Ovary (tissue), 3 donors: ENCODE measurements at regions not wholly inside any gene's neighbourhood (a gene's known extent, or its start where the extent isn't known, plus 50 kb on each side); places are given as distances from the start of the nearest gene placed in this dataset.

ENCODE experiments used
- EP300 ChIP-seq: sonication (generic); formaldehyde crosslinking; IDR thresholded peaks from one replicate; pipeline ENCODE4 v1.6.1; 2017; ENCODE audit warnings: antibody characterized with exemption
- POLR2A ChIP-seq: fragments of 450-650 bp; IDR thresholded peaks from one replicate; pipeline ENCODE4 v1.6.1; 2017; ENCODE audit warnings: antibody characterized with exemption, mild to moderate bottlenecking, moderate library complexity
- TF ChIP-seq, protein P1 (sequence below), 3 donors: fragments of 450-650 bp in 2 of 3; fragments of 200-600 bp in 1 of 3; IDR thresholded peaks; one replicate each; pipeline versions ENCODE4 v1.5.1 to v1.8.0; 2016 to 2022; ENCODE audit warnings: antibody characterized with exemption in 3 of 3, mild to moderate bottlenecking in 1 of 3
- donor health status: DM: no; HTN: no; CAD: no.

DNA sequence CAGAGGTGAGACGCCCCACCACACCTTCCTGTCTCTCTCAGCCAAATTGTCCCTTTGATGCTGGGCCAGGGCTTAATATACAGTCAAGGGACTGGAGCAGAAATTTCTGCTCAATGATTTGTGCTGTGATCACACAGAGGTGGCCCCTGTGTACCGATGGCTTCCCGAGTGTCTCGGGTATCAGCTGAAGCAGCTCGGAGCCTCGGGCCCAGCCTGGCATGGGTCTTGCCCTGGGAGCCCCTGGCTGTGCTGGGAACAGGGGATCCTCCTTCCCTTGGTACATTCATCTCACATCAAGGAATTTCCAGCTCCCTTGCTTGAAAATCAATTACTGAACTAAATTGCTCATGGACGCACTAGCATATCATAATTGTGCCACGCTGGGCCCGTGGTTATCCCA, 148.8 kb upstream of the C1orf174 start:
- TF ChIP-seq POLR2A (no peak), EP300 (no peak)
- TF ChIP-seq, protein P1, sequence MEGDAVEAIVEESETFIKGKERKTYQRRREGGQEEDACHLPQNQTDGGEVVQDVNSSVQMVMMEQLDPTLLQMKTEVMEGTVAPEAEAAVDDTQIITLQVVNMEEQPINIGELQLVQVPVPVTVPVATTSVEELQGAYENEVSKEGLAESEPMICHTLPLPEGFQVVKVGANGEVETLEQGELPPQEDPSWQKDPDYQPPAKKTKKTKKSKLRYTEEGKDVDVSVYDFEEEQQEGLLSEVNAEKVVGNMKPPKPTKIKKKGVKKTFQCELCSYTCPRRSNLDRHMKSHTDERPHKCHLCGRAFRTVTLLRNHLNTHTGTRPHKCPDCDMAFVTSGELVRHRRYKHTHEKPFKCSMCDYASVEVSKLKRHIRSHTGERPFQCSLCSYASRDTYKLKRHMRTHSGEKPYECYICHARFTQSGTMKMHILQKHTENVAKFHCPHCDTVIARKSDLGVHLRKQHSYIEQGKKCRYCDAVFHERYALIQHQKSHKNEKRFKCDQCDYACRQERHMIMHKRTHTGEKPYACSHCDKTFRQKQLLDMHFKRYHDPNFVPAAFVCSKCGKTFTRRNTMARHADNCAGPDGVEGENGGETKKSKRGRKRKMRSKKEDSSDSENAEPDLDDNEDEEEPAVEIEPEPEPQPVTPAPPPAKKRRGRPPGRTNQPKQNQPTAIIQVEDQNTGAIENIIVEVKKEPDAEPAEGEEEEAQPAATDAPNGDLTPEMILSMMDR (IDR thresholded peaks at IDR 0.05), result no peak
